HUES6 (cell line): ENCODE measurements at regions not wholly inside any gene's neighbourhood (a gene's known extent, or its start where the extent isn't known, plus 50 kb on each side); places are given as distances from the start of the nearest gene placed in this dataset.

ENCODE experiments used
- H3K27ac ChIP-seq: 2 replicates; pipeline ENCODE4 v1.7.0; 2013; ENCODE audit warnings: low read depth, mild to moderate bottlenecking, low read length, inconsistent platforms
- H3K27me3 ChIP-seq: 2 replicates; pipeline ENCODE4 v1.6.1; 2013; ENCODE audit warnings: low read length; ENCODE audit not compliant: control insufficient read depth, insufficient read depth
- H3K36me3 ChIP-seq: 2 replicates; pipeline ENCODE4 v1.6.1; 2013; ENCODE audit warnings: low read length; ENCODE audit not compliant: control insufficient read depth, insufficient read depth
- H3K4me1 ChIP-seq: 2 replicates; pipeline ENCODE4 v1.6.1; 2013; ENCODE audit warnings: low read length; ENCODE audit not compliant: control insufficient read depth, insufficient read depth
- H3K4me3 ChIP-seq: 2 replicates; pipeline ENCODE4 v1.5.1; 2013; ENCODE audit warnings: low read depth, low read length
- H3K9ac ChIP-seq: one replicate; pipeline ENCODE4 v1.6.1; 2013; ENCODE audit warnings: mild to moderate bottlenecking, low read length
- H3K9me3 ChIP-seq: 2 replicates; pipeline ENCODE4 v1.6.1; 2013; ENCODE audit warnings: low read depth, low read length; ENCODE audit not compliant: control insufficient read depth, insufficient read depth

- H3K27ac ChIP-seq: no peak overlapping the region
- no peaks in the 10 kb centered on the region for H3K36me3 ChIP-seq
- H3K4me3 ChIP-seq: no peak overlapping the region
- no peak overlapping the region for H3K9ac ChIP-seq
- no peaks in the 10 kb centered on the region for H3K4me1 ChIP-seq
- no peaks in the 10 kb centered on the region for H3K9me3 ChIP-seq
- H3K27me3 ChIP-seq: no peaks in the 10 kb centered on the region
Observed at GRCh38 chr7:116436305-116436826, 63.2 kb upstream of the CAV2 start.

GRCh38 chr7:116438267-116438666, 61.3 kb upstream of the CAV2 start:
- Histone ChIP-seq H3K4me3 (no peak overlapping the region), H3K36me3 (no peaks in the 10 kb centered on the region), H3K9me3 (no peaks in the 10 kb centered on the region), H3K27me3 (no peaks in the 10 kb centered on the region), H3K27ac (no peak overlapping the region), H3K4me1 (no peaks in the 10 kb centered on the region), H3K9ac (no peak overlapping the region)

- no peaks in the 10 kb centered on the region for H3K4me1 ChIP-seq
- H3K9me3 ChIP-seq: no peaks in the 10 kb centered on the region
- no peak overlapping the region for H3K27ac ChIP-seq
- H3K27me3 ChIP-seq: no peaks in the 10 kb centered on the region
- no peak overlapping the region for H3K9ac ChIP-seq
- H3K4me3 ChIP-seq: no peak overlapping the region
- no peaks in the 10 kb centered on the region for H3K36me3 ChIP-seq
Observed at GRCh38 chr7:116439005-116439404, 60.5 kb upstream of the CAV2 start.

GRCh38 chr7:116439841-116440549, 59.5 kb upstream of the CAV2 start:
- no peak overlapping the region for H3K9ac ChIP-seq
- no peaks in the 10 kb centered on the region for H3K36me3 ChIP-seq
- no peak overlapping the region for H3K27ac ChIP-seq
- H3K4me1 ChIP-seq: no peaks in the 10 kb centered on the region
- no peaks in the 10 kb centered on the region for H3K9me3 ChIP-seq
- no peaks in the 10 kb centered on the region for H3K27me3 ChIP-seq
- H3K4me3 ChIP-seq: no peak overlapping the region

GRCh38 chr7:116441534-116441933, 58.0 kb upstream of the CAV2 start:
- H3K36me3 ChIP-seq: no peaks in the 10 kb centered on the region
- H3K9ac ChIP-seq: no peak overlapping the region
- H3K9me3 ChIP-seq: no peaks in the 10 kb centered on the region
- peaks cover under 1% of the 10 kb centered on the region; the same call in 1 of the 2 replicates for H3K4me1 ChIP-seq
- no peak overlapping the region for H3K27ac ChIP-seq
- no peak overlapping the region for H3K4me3 ChIP-seq
- H3K27me3 ChIP-seq: no peaks in the 10 kb centered on the region

- Histone ChIP-seq H3K9me3 (no peaks in the 10 kb centered on the region), H3K4me1 (peaks cover 6% of the 10 kb centered on the region; the same call in 1 of the 2 replicates), H3K9ac (no peak overlapping the region), H3K27me3 (no peaks in the 10 kb centered on the region), H3K27ac (no peak overlapping the region), H3K4me3 (no peak overlapping the region), H3K36me3 (no peaks in the 10 kb centered on the region)
Observed at GRCh38 chr7:116443101-116443523, 56.4 kb upstream of the CAV2 start.

- H3K36me3 ChIP-seq: no peaks in the 10 kb centered on the region
- no peak overlapping the region for H3K27ac ChIP-seq
- no peaks in the 10 kb centered on the region for H3K9me3 ChIP-seq
- H3K9ac ChIP-seq: no peak overlapping the region
- H3K27me3 ChIP-seq: no peaks in the 10 kb centered on the region
- H3K4me1 ChIP-seq: peaks cover 6% of the 10 kb centered on the region; the same call in 1 of the 2 replicates
- H3K4me3 ChIP-seq: no peak overlapping the region
Observed at GRCh38 chr7:116443646-116444045, 55.9 kb upstream of the CAV2 start.

- Histone ChIP-seq H3K36me3 (no peaks in the 10 kb centered on the region), H3K9ac (no peak overlapping the region), H3K4me3 (no peak overlapping the region), H3K27me3 (no peaks in the 10 kb centered on the region), H3K9me3 (no peaks in the 10 kb centered on the region), H3K27ac (no peak overlapping the region), H3K4me1 (peaks cover 9% of the 10 kb centered on the region; the same call in 1 of the 2 replicates)
Observed at GRCh38 chr7:116445447-116446211, 53.9 kb upstream of the CAV2 start.

GRCh38 chr7:116446212-116446855, 53.2 kb upstream of the CAV2 start:
- H3K9me3 ChIP-seq: no peaks in the 10 kb centered on the region
- no peak overlapping the region for H3K9ac ChIP-seq
- peaks cover 9% of the 10 kb centered on the region; the same call in 1 of the 2 replicates for H3K4me1 ChIP-seq
- H3K27ac ChIP-seq: no peak overlapping the region
- H3K36me3 ChIP-seq: no peaks in the 10 kb centered on the region
- no peak overlapping the region for H3K4me3 ChIP-seq
- no peaks in the 10 kb centered on the region for H3K27me3 ChIP-seq

GRCh38 chr7:116447436-116447835, 52.1 kb upstream of the CAV2 start:
- no peak overlapping the region for H3K9ac ChIP-seq
- H3K27ac ChIP-seq: no peak overlapping the region
- no peaks in the 10 kb centered on the region for H3K36me3 ChIP-seq
- H3K27me3 ChIP-seq: no peaks in the 10 kb centered on the region
- H3K4me3 ChIP-seq: no peak overlapping the region
- H3K9me3 ChIP-seq: no peaks in the 10 kb centered on the region
- peaks cover 9% of the 10 kb centered on the region; the same call in 1 of the 2 replicates for H3K4me1 ChIP-seq
